A673 (cell line): ENCODE measurements at regions not wholly inside any gene's neighbourhood (a gene's known extent, or its start where the extent isn't known, plus 50 kb on each side); places are given as distances from the start of the nearest gene placed in this dataset.

Experiments used
- BruUV-seq: library from RNA; stranded (reverse); fragments of 400-500 nt; replicated peaks from 2 replicates; lab custom pipeline; 2021; lab: Mats Ljungman, UMichigan
- CTCF ChIA-PET: fragments of 300-600 bp; sonication (Branson Sonifier 250); formaldehyde crosslinking; loops from one replicate; lab custom pipeline; 2022; ENCODE audit warnings: antibody characterized with exemption; lab: Charles Lee
- POLR2A ChIA-PET: fragments of 300-600 bp; sonication (Branson Sonifier 250); formaldehyde crosslinking; loops from one replicate; lab custom pipeline; 2022; ENCODE audit warnings: antibody characterized with exemption; ENCODE audit not compliant: low non-redundant PET; lab: Charles Lee
- DNase-seq: peaks from one replicate; pipeline ENCODE4 v3.0.0-alpha.2; 2015; ENCODE audit warnings: low spot score
- H3K27ac ChIP-seq: fragments of 200-600 bp; sonication (generic); 2 replicates; pipeline ENCODE4 v1.5.1; 2016; ENCODE audit warnings: mixed run types, low read depth, mild to moderate bottlenecking, mixed read lengths, antibody characterized with exemption, low read length; ENCODE audit not compliant: poor library complexity, severe bottlenecking
- H3K27me3 ChIP-seq: fragments of 200-600 bp; sonication (generic); replicated peaks from 2 replicates; pipeline ENCODE4 v1.6.1; 2017; ENCODE audit warnings: mixed run types, low read depth, mild to moderate bottlenecking, mixed read lengths, antibody characterized with exemption, low read length; ENCODE audit not compliant: insufficient read depth, poor library complexity
- H3K36me3 ChIP-seq: fragments of 200-600 bp; sonication (generic); 2 replicates; pipeline ENCODE4 v1.6.1; 2016; ENCODE audit warnings: mixed run types, mild to moderate bottlenecking, mixed read lengths, antibody characterized with exemption, low read length; ENCODE audit not compliant: insufficient read depth, poor library complexity, severe bottlenecking
- H3K4me1 ChIP-seq: fragments of 200-600 bp; sonication (generic); 2 replicates; pipeline ENCODE4 v1.6.1; 2017; ENCODE audit warnings: mixed run types, mild to moderate bottlenecking, mixed read lengths, antibody characterized with exemption, low read length; ENCODE audit not compliant: insufficient read depth, poor library complexity, severe bottlenecking
- H3K4me3 ChIP-seq: fragments of 200-600 bp; sonication (generic); 2 replicates; pipeline ENCODE4 v1.5.1; 2016; ENCODE audit warnings: low read depth, mixed run types, mild to moderate bottlenecking, mixed read lengths, low read length; ENCODE audit not compliant: poor library complexity, severe bottlenecking
- H3K9me3 ChIP-seq: fragments of 200-600 bp; sonication (generic); 2 replicates; pipeline ENCODE4 v1.6.1; 2016; ENCODE audit warnings: mixed run types, low read depth, mild to moderate bottlenecking, mixed read lengths, antibody characterized with exemption, low read length; ENCODE audit not compliant: poor library complexity, severe bottlenecking
- EZH2 ChIP-seq: fragments of 200-600 bp; sonication (generic); IDR thresholded peaks from 2 replicates; pipeline ENCODE4 v1.6.1; 2017; ENCODE audit warnings: borderline replicate concordance, low read depth, mild to moderate bottlenecking, mixed read lengths, antibody characterized with exemption, low read length; ENCODE audit not compliant: poor library complexity, severe bottlenecking
- intact Hi-C: fragments of 100-400 bp; cut with micrococcal nuclease; formaldehyde crosslinking; loops from one replicate; pipeline ENCODE4 v1.10.0; 2022; ENCODE audit not compliant: unreplicated experiment
- TF ChIP-seq, protein P1 (sequence below): fragments of 300-800, 200-600 bp; sonication (generic); conservative IDR thresholded peaks from 2 replicates; pipeline ENCODE4 v1.5.1; 2017; ENCODE audit warnings: low read depth, mild to moderate bottlenecking, antibody characterized with exemption, low read length, moderate library complexity, mixed read lengths

DNA sequence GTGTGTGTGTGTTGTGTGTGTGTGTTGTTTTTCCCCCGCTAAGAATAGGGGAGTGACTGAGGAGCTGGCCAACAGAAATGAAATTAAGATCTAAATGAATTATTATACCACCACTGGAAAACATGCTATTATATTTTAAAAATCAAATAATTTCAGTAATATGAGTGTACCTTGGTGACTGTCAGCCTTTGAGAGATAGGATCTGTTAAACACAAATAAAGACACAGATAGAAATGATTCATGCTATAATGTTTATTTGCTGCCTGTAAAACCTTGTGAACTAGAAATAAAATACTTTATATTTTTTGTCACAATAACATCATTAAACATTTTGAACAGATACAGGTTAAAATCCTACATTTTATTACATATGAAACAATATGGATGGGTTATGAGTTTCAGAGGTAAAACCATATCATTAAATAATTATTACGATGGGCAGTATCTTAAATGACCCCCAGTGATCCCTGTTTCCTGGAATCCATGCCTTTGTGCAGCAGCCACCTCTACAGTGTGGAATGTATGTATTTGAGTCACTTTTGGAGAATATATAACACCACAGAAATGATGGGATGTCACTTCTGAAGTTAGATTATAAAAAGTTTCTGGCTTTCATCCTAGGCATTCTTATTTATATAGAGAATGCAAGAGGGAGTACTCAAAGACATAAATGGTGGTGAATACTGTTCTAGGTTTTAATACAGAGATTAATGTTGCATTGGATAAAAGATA lies 617.2 kb downstream of the CDH18 start:
- intact Hi-C loops, result no loop called here
- H3K4me1 ChIP-seq, result no peaks in the 10 kb centered on the region
- TF ChIP-seq, protein P1, sequence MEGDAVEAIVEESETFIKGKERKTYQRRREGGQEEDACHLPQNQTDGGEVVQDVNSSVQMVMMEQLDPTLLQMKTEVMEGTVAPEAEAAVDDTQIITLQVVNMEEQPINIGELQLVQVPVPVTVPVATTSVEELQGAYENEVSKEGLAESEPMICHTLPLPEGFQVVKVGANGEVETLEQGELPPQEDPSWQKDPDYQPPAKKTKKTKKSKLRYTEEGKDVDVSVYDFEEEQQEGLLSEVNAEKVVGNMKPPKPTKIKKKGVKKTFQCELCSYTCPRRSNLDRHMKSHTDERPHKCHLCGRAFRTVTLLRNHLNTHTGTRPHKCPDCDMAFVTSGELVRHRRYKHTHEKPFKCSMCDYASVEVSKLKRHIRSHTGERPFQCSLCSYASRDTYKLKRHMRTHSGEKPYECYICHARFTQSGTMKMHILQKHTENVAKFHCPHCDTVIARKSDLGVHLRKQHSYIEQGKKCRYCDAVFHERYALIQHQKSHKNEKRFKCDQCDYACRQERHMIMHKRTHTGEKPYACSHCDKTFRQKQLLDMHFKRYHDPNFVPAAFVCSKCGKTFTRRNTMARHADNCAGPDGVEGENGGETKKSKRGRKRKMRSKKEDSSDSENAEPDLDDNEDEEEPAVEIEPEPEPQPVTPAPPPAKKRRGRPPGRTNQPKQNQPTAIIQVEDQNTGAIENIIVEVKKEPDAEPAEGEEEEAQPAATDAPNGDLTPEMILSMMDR, result no peak
- TF ChIP-seq EZH2, result no peak
- H3K36me3 ChIP-seq, result no peaks in the 10 kb centered on the region
- no peak for DNase-seq
- no peak overlapping the region for H3K4me3 ChIP-seq
- no peaks in the 10 kb centered on the region for H3K9me3 ChIP-seq
- no peaks in the 10 kb centered on the region for H3K27me3 ChIP-seq
- BruUV-seq, result no TSS peak
- CTCF ChIA-PET, result no interaction called here
- POLR2A ChIA-PET, result no interaction called here
- no peak overlapping the region for H3K27ac ChIP-seq

DNA sequence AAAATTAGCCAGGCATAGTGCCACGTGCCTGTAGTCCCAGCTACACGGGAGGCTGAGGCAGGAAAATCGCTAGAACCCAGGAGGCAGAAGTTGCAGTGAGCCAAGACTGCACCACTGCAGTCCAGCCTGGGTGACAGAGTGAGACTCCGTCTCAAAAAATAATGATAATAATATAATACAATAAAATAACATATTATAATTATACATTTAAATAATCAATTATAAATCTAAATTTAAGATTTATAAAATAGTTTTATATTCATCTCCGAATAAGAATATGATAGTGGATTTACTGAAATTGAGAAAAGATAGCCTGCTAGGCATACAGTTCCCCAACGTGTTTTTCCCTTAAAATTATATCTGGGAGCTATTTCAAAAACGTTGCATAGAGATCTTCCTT lies 599.6 kb downstream of the CDH18 start:
- H3K36me3 ChIP-seq, result no peaks in the 10 kb centered on the region
- POLR2A ChIA-PET, result no interaction called here
- no peaks in the 10 kb centered on the region for H3K9me3 ChIP-seq
- intact Hi-C loops, result no loop called here
- no peaks in the 10 kb centered on the region for H3K27me3 ChIP-seq
- no peak for TF ChIP-seq EZH2
- TF ChIP-seq, protein P1, result no peak
- no peak overlapping the region for H3K4me3 ChIP-seq
- H3K4me1 ChIP-seq, result no peaks in the 10 kb centered on the region
- CTCF ChIA-PET, result no interaction called here
- DNase-seq, result no peak
- no TSS peak for BruUV-seq
- H3K27ac ChIP-seq, result no peak overlapping the region

DNA sequence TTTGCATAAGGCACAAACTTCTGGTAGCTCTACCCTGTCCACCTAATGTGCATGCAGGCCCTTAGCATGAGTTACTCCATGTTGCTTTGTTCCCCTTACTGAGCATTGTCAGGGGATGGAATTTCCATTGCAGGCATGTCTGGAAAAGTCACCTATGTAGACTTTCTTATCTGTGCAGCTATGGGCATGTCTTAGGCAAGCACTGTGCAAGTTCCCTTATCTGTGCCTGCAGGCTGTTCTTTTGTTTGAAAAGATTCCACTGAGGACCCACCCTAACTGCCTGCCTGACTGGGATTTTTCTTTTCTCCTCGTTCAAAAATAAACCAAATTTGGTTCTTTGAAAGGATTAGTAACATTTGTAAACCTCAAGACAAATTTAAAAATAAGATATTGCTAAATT lies 587.0 kb downstream of the CDH18 start:
- H3K36me3 ChIP-seq, result no peaks in the 10 kb centered on the region
- ChIA-PET POLR2A (no interaction called here), CTCF (no interaction called here)
- intact Hi-C loops, result no loop called here
- no peaks in the 10 kb centered on the region for H3K9me3 ChIP-seq
- H3K27me3 ChIP-seq, result no peaks in the 10 kb centered on the region
- H3K27ac ChIP-seq, result no peak overlapping the region
- H3K4me1 ChIP-seq, result no peaks in the 10 kb centered on the region
- H3K4me3 ChIP-seq, result no peak overlapping the region
- TF ChIP-seq, protein P1, result no peak
- TF ChIP-seq EZH2, result no peak
- no TSS peak for BruUV-seq
- no peak for DNase-seq
